ENCODE measurements at regions not wholly inside any gene's neighbourhood (a gene's known extent, or its start where the extent isn't known, plus 50 kb on each side); places are given as distances from the start of the nearest gene placed in this dataset.

DNA sequence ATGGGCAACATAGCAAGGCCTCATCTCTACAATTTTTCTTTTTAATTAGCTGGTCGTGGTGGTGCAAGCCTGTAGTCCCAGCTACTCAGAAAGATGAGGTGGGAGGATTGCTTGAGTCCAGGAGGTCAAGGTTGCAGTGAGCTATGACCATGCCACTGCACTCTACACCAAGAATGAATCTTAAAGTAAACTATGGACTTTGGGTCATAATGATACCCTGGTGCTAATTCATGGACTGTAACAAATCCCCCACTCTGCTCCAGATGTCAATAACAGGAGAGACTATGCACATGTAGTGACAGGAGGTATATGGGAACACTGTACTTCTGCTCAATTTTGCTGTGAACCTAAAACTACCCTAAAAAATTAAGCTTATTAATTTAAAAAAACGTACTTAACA lies 155.4 kb downstream of the CEMIP2 start (continued):
- TF ChIP-seq, protein P1, sequence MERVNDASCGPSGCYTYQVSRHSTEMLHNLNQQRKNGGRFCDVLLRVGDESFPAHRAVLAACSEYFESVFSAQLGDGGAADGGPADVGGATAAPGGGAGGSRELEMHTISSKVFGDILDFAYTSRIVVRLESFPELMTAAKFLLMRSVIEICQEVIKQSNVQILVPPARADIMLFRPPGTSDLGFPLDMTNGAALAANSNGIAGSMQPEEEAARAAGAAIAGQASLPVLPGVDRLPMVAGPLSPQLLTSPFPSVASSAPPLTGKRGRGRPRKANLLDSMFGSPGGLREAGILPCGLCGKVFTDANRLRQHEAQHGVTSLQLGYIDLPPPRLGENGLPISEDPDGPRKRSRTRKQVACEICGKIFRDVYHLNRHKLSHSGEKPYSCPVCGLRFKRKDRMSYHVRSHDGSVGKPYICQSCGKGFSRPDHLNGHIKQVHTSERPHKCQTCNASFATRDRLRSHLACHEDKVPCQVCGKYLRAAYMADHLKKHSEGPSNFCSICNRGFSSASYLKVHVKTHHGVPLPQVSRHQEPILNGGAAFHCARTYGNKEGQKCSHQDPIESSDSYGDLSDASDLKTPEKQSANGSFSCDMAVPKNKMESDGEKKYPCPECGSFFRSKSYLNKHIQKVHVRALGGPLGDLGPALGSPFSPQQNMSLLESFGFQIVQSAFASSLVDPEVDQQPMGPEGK (CRISPR knock-in tag; IDR thresholded peaks at IDR 0.05; ENCODE audit: borderline replicate concordance) = no peak
- TF ChIP-seq ISL1 (CRISPR knock-in tag; IDR thresholded peaks at IDR 0.05) = no peak

DNA sequence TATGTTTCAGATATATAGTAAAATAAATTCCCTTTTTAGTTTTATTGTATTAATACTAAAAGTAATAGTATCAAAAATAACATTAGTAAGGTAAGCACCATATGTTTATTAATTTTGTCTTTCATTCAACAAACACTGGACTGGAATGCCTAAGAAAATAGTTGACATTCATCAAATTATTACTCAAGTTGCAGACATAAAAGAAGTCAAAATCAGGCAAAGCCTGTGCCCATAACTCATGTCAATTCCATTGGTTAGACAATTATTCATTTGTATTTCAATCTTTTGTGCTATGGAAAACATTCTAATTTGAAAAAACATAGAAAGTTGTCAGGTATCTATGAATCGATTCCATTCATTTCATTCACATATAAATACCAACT lies 158.9 kb downstream of the CEMIP2 start:
- no peak for ATAC-seq
- TF ChIP-seq ESRRG (CRISPR knock-in tag; IDR thresholded peaks at IDR 0.05) = no peak

DNA sequence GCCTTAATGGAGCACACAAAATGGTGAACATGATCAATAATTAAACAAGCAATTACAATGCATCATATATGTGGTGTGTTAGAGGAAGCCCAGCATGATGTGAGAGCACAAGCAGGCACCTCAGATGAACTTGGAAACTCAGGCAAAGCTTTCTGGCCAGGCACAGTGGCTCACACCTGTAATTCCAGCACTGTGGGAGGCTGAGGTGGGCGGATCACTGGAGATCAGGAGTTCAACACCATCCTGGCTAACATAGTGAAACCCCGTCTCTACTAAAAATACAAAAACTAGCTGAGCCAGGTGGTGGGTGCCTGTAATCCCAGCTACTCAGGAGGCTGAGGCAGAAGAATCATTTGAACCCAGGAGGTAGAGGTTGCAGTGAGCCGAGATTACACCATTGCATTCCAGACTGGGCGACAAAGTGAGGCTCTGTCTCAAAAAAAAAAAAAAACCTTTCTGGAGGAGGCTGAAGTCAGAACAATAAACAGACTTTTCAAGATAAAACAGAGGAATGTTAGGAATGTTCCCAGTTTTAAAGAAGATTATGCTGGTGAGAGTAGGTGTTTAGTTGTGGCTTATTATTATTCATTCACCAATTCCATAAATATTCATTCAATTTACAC lies 159.4 kb downstream of the CEMIP2 start:
- TF ChIP-seq ARNTL (CRISPR knock-in tag; IDR thresholded peaks at IDR 0.05; ENCODE audit: borderline replicate concordance, low read depth) = no peak
- no peak for TF ChIP-seq TCF4 (CRISPR knock-in tag; IDR thresholded peaks at IDR 0.05; ENCODE audit: borderline replicate concordance)
- no peak for TF ChIP-seq POU6F1 (CRISPR knock-in tag; IDR thresholded peaks at IDR 0.05; ENCODE audit: borderline replicate concordance, low read depth)
- no peak for TF ChIP-seq ESRRG (CRISPR knock-in tag; IDR thresholded peaks at IDR 0.05)
- ATAC-seq = no peak

- no peak for TF ChIP-seq ISL1 (CRISPR knock-in tag; IDR thresholded peaks at IDR 0.05)
- no peak for TF ChIP-seq BACH2 (CRISPR knock-in tag; IDR thresholded peaks at IDR 0.05; ENCODE audit: borderline replicate concordance)
- no peak for TF ChIP-seq CSRNP3 (CRISPR knock-in tag; IDR thresholded peaks at IDR 0.05)
- no peak for TF ChIP-seq POU6F1 (CRISPR knock-in tag; IDR thresholded peaks at IDR 0.05; ENCODE audit: borderline replicate concordance, low read depth)
- TF ChIP-seq PPARA (CRISPR knock-in tag; IDR thresholded peaks at IDR 0.05; ENCODE audit: borderline replicate concordance) = no peak
- TF ChIP-seq SNAI2 (CRISPR knock-in tag; IDR thresholded peaks at IDR 0.05) = no peak
- no peak for TF ChIP-seq CSDC2 (CRISPR knock-in tag; IDR thresholded peaks at IDR 0.05)
- TF ChIP-seq ZNF8 (CRISPR knock-in tag; IDR thresholded peaks at IDR 0.05) = no peak
- no peak for ATAC-seq
These were observed 160.3 kb downstream of the CEMIP2 start for GRCh38 chr9:71608021-71608420.

- TF ChIP-seq ISL1 (CRISPR knock-in tag; IDR thresholded peaks at IDR 0.05) = no peak
- no peak for TF ChIP-seq ZNF565 (CRISPR knock-in tag; conservative IDR thresholded peaks at IDR 0.05; ENCODE audit: low read depth)
- TF ChIP-seq CSRNP3 (CRISPR knock-in tag; IDR thresholded peaks at IDR 0.05) = no peak
- no peak for TF ChIP-seq OSR1 (CRISPR knock-in tag; IDR thresholded peaks at IDR 0.05)
- no peak for ATAC-seq
These were observed 160.8 kb downstream of the CEMIP2 start for GRCh38 chr9:71607461-71607881.
